ENCODE measurements at regions not wholly inside any gene's neighbourhood (a gene's known extent, or its start where the extent isn't known, plus 50 kb on each side); places are given as distances from the start of the nearest gene placed in this dataset.

DNA sequence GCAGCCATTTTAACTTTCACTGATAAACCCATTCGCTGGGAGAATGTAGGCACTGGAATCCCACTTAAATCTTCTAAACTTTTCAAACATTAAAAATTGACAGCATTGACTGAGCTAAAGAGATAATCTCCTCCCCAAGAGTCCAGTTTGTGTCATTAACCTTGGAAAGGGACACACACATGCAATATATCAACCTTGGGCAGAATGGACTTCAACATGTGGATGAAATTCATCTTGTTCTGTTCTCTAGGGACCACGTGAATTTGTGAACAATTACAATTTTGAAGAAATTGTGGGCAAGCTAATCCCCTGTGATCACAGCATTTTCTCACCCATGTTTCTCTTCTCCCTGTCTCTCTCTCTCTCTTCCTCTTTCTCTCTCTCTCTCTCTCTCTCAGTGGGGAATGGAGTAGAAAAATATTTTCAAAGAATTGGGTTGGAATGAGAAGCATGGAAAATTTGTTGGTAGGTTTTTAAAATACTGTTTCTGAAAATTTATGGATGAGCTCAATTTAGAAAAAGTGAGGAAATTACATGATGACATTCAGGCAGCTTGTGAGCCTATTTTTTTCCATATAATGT, 553.7 kb downstream of the EBF1 start:
- H3K4me3 Mint-ChIP-seq (ENCODE audit: unreplicated experiment) = no peak overlapping the region
- H3K36me3 Mint-ChIP-seq (ENCODE audit: insufficient read depth, unreplicated experiment) = no peaks in the 10 kb centered on the region
- no peaks in the 10 kb centered on the region for H3K4me1 Mint-ChIP-seq (ENCODE audit: insufficient read depth, unreplicated experiment)
- no peak for DNase-seq (ENCODE audit: unreplicated experiment)
- no peaks in the 10 kb centered on the region for H3K9me3 Mint-ChIP-seq (ENCODE audit: unreplicated experiment)
- no TSS peak for BruUV-seq (replicated peaks)
- intact Hi-C loops (cut with micrococcal nuclease) = no loop called here
- H3K27me3 Mint-ChIP-seq (ENCODE audit: insufficient read depth, unreplicated experiment) = no peaks in the 10 kb centered on the region
- ChIA-PET CTCF (interaction anchor here (0.7 kb wide), 1 partner anchor 370 kb away, joined by 3 read pairs; no protein-coding TSS in a partner anchor), POLR2A (interaction anchor here (0.7 kb wide), 1 partner anchor 8 kb away, joined by 4 read pairs; no protein-coding TSS in a partner anchor)
- H3K27ac Mint-ChIP-seq (ENCODE audit: low read depth, unreplicated experiment) = no peak overlapping the region
- TF ChIP-seq, protein P1, sequence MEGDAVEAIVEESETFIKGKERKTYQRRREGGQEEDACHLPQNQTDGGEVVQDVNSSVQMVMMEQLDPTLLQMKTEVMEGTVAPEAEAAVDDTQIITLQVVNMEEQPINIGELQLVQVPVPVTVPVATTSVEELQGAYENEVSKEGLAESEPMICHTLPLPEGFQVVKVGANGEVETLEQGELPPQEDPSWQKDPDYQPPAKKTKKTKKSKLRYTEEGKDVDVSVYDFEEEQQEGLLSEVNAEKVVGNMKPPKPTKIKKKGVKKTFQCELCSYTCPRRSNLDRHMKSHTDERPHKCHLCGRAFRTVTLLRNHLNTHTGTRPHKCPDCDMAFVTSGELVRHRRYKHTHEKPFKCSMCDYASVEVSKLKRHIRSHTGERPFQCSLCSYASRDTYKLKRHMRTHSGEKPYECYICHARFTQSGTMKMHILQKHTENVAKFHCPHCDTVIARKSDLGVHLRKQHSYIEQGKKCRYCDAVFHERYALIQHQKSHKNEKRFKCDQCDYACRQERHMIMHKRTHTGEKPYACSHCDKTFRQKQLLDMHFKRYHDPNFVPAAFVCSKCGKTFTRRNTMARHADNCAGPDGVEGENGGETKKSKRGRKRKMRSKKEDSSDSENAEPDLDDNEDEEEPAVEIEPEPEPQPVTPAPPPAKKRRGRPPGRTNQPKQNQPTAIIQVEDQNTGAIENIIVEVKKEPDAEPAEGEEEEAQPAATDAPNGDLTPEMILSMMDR (IDR thresholded peaks at IDR 0.05; ENCODE audit: unreplicated experiment) = no peak

DNA sequence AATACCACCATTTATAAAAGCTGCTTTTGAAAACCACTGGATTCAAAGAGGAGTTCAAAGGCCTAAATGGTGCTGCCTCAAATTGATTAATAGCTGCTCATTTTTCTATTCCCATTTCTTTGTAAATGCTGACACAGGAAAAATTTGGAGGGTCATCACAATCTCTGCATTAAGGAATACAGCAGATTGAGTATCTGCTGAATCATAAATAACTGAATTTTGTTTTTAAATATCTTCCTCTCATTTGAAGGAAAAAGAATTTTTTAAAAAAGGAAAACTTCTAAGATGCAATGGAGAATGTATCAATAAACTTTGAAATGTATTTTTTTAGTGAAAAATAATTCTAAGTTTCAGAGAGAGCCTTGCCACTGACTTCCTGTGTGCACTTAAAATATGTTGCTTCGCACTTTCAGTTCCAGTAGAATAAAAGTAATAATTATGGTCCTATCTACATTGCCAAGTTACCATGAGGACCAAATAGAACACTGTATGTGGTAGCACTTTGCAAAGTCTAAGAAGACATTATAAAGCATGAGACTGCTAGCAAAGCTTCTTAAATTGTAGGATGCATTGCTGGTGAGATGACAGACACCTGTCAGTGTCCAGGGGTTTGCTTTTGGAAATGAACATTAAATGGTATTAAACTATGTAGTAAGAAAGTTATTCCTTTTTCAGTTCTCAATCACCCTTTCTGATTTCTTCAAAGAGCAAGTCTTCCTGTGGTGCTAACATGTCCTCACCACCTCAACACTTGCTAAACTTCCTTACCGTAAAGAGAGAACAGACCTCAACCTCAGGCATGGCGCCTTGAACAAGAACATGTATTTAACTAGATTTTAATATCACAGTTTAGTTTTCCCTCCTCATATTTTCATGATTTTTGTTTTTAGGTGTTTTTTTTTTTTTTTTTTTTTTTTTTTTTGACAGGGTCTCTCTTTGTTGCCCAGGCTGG, 555.1 kb downstream of the EBF1 start:
- no peak for DNase-seq (ENCODE audit: unreplicated experiment)
- Mint-ChIP-seq H3K27me3 (ENCODE audit: insufficient read depth, unreplicated experiment) (no peaks in the 10 kb centered on the region), H3K4me3 (ENCODE audit: unreplicated experiment) (no peak overlapping the region), H3K36me3 (ENCODE audit: insufficient read depth, unreplicated experiment) (no peaks in the 10 kb centered on the region), H3K27ac (ENCODE audit: low read depth, unreplicated experiment) (no peak overlapping the region), H3K4me1 (ENCODE audit: insufficient read depth, unreplicated experiment) (no peaks in the 10 kb centered on the region), H3K9me3 (ENCODE audit: unreplicated experiment) (no peaks in the 10 kb centered on the region)
- intact Hi-C loops (cut with micrococcal nuclease) = no loop called here
- ChIA-PET CTCF (interaction anchor here (0.8 kb wide), 1 partner anchor 12 kb away, joined by 3 read pairs; no protein-coding TSS in a partner anchor), POLR2A (no interaction called here)
- TF ChIP-seq, protein P1 (IDR thresholded peaks at IDR 0.05; ENCODE audit: unreplicated experiment) = no peak
- no TSS peak for BruUV-seq (replicated peaks)

DNA sequence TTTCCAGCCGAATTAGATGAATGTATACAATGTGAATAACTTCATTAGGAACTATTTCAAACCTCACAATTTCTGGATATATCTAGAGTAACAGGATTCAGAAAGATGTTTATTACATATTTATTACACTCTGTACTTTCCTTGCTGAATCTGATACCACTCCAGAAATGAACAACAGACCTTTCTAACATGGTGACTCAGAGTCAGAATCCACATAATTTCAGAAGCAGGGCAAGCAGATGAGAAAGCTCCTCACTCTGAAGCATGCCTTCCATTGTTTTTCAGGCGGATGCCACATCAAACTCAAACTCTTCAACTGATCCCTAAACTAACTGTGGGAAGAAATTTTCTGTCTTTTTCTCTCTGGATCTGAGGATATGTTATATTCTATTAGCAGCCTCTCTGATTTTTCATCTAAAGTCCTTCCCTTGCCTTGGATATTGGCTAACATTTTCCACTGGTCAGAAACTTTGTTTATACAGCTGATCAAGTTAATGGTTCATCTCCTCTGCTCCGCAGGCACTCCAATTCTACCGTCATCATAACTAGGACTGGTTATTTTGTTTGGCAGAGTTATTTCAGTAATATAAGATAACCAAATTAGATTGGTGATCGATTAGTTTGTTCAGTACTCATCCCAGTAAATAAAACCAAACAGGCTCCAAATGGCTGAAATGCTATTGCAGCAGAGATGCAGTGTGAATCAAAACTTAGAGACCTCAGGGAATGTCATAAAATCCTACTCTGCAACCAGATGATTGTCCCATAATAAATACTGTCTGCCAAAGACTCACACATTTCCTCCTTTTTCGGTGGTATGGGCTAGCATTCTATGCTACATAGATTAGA, 556.0 kb downstream of the EBF1 start:
- Mint-ChIP-seq H3K27ac (ENCODE audit: low read depth, unreplicated experiment) (no peak overlapping the region), H3K27me3 (ENCODE audit: insufficient read depth, unreplicated experiment) (no peaks in the 10 kb centered on the region), H3K4me1 (ENCODE audit: insufficient read depth, unreplicated experiment) (no peaks in the 10 kb centered on the region), H3K9me3 (ENCODE audit: unreplicated experiment) (no peaks in the 10 kb centered on the region), H3K4me3 (ENCODE audit: unreplicated experiment) (no peak overlapping the region), H3K36me3 (ENCODE audit: insufficient read depth, unreplicated experiment) (no peaks in the 10 kb centered on the region)
- peak; percentile 27 for DNase-seq (ENCODE audit: unreplicated experiment)
- intact Hi-C loops (cut with micrococcal nuclease) = no loop called here
- TF ChIP-seq, protein P1 (IDR thresholded peaks at IDR 0.05; ENCODE audit: unreplicated experiment) = no peak
- BruUV-seq (replicated peaks) = no TSS peak
- ChIA-PET POLR2A (interaction anchor here (0.9 kb wide), 2 partner anchors 14 to 21 kb away, joined by 3 read pairs; no protein-coding TSS in a partner anchor), CTCF (no interaction called here)
